Gastroesophageal sphincter (tissue), 3 donors: ENCODE measurements at regions not wholly inside any gene's neighbourhood (a gene's known extent, or its start where the extent isn't known, plus 50 kb on each side); places are given as distances from the start of the nearest gene placed in this dataset.

Source experiments
- POLR2A ChIP-seq, 2 donors: fragments of 450-650 bp; IDR thresholded peaks; one replicate each; pipeline ENCODE4 v1.6.1; 2017; ENCODE audit warnings: antibody characterized with exemption in 2 of 2, mild to moderate bottlenecking in 2 of 2, moderate library complexity in 1 of 2
- TF ChIP-seq, protein P1 (sequence below), 4 experiments: fragments of 200-600 bp in 2 of 4; fragments of 450-650 bp in 2 of 4; sonication (generic) in 1 of 4; IDR thresholded peaks; one replicate each; pipeline ENCODE4 v1.5.1; 2017 to 2019; ENCODE audit warnings: antibody characterized with exemption in 4 of 4, mild to moderate bottlenecking in 2 of 4, moderate library complexity in 2 of 4

DNA sequence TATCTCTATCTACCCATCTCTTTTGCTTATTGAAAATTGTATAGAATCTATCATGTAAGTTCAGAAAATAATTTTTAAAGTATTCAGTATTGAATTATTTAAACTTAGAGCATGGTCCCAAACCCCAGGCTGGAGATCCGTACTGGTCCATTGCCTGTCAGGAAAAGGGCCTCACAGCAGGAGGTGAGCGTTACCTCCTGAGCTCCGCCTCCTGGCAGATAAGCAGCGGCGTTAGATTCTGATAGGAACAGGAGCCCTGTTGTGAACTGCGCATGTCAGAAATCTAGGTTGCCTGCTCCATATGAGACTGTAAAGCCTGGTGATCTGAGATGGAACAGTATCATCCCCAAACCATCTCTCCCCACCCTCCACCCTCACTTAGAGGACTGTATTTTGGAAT lies 266.0 kb upstream of the CNTNAP2 start:
- TF ChIP-seq, protein P1, sequence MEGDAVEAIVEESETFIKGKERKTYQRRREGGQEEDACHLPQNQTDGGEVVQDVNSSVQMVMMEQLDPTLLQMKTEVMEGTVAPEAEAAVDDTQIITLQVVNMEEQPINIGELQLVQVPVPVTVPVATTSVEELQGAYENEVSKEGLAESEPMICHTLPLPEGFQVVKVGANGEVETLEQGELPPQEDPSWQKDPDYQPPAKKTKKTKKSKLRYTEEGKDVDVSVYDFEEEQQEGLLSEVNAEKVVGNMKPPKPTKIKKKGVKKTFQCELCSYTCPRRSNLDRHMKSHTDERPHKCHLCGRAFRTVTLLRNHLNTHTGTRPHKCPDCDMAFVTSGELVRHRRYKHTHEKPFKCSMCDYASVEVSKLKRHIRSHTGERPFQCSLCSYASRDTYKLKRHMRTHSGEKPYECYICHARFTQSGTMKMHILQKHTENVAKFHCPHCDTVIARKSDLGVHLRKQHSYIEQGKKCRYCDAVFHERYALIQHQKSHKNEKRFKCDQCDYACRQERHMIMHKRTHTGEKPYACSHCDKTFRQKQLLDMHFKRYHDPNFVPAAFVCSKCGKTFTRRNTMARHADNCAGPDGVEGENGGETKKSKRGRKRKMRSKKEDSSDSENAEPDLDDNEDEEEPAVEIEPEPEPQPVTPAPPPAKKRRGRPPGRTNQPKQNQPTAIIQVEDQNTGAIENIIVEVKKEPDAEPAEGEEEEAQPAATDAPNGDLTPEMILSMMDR (IDR thresholded peaks at IDR 0.05) = no peak
- no peak for TF ChIP-seq POLR2A (IDR thresholded peaks at IDR 0.05)
